NCI-H2029 treated with DMSO at 0.1 percent for 48 hours (cell line): ENCODE measurements at regions not wholly inside any gene's neighbourhood (a gene's known extent, or its start where the extent isn't known, plus 50 kb on each side); places are given as distances from the start of the nearest gene placed in this dataset.
"Not testable (repeated sequence)": the region's sequence is repeated elsewhere in the genome, so short reads cannot be mapped to it uniquely, and the experiment has no call there.

ENCODE experiments used
- DNase-seq: peaks from one replicate; lab custom pipeline; 2025; lab: John Stamatoyannopoulos, UW

GRCh38 chr9:34793428-34793827 is 83.5 kb upstream of the CCL21 start:
- DNase-seq, result no peak

GRCh38 chr9:34783951-34784487 is 74.1 kb upstream of the CCL21 start:
- no peak for DNase-seq

GRCh38 chr9:34782372-34782771 is 72.4 kb upstream of the CCL21 start:
- no peak for DNase-seq

- DNase-seq, result no peak
Measured at GRCh38 chr9:34777666-34778065, 67.7 kb upstream of the CCL21 start.

- no peak for DNase-seq
Measured at GRCh38 chr9:34773955-34774354, 64.0 kb upstream of the CCL21 start.

- DNase-seq, result no peak
Measured at GRCh38 chr9:34773306-34773910, 63.5 kb upstream of the CCL21 start.

GRCh38 chr9:34771007-34771406 is 61.1 kb upstream of the CCL21 start:
- no peak for DNase-seq

- DNase-seq, result not testable (repeated sequence)
Measured at GRCh38 chr9:34767087-34767486, 57.2 kb upstream of the CCL21 start.

GRCh38 chr9:34760196-34761040 is 50.5 kb upstream of the CCL21 start:
- DNase-seq, result not testable (repeated sequence)
